CD4-positive, alpha-beta memory T cell (primary cell): ENCODE measurements at regions not wholly inside any gene's neighbourhood (a gene's known extent, or its start where the extent isn't known, plus 50 kb on each side); places are given as distances from the start of the nearest gene placed in this dataset.

Experiments
- CTCF ChIA-PET: fragments of 350-600 bp; sonication (Branson Sonifier 250); formaldehyde crosslinking; loops from one replicate; lab custom pipeline; 2021; ENCODE audit warnings: inconsistent platforms; ENCODE audit not compliant: partially characterized antibody; lab: Charles Lee
- POLR2A ChIA-PET: fragments of 350-600 bp; sonication (Branson Sonifier 250); formaldehyde crosslinking; loops from one replicate; lab custom pipeline; 2021; ENCODE audit not compliant: partially characterized antibody; lab: Charles Lee
- DNase-seq, 5 donors: peaks; one replicate each; pipeline versions ENCODE4 v3.0.0 to v3.0.0-alpha.2; 2020 to 2022; ENCODE audit warnings: mixed read lengths in 1 of 5
- H3K27ac ChIP-seq: one replicate; pipeline ENCODE4 v1.7.0; 2013; ENCODE audit warnings: low read depth, low read length
- H3K27me3 ChIP-seq: 2 replicates; pipeline ENCODE4 v1.7.0; 2013; ENCODE audit warnings: mild to moderate bottlenecking, low read length, moderate library complexity; ENCODE audit not compliant: insufficient read depth
- H3K36me3 ChIP-seq: 2 replicates; pipeline ENCODE4 v1.7.0; 2013; ENCODE audit warnings: mild to moderate bottlenecking, low read length, moderate library complexity; ENCODE audit not compliant: insufficient read depth
- H3K4me1 ChIP-seq: 2 replicates; pipeline ENCODE4 v1.7.0; 2013; ENCODE audit warnings: mild to moderate bottlenecking, low read length, moderate library complexity; ENCODE audit not compliant: insufficient read depth
- H3K4me3 ChIP-seq, 2 donors: one replicate each; pipeline ENCODE4 v1.7.0; 2013; ENCODE audit warnings: low read length in 2 of 2, mild to moderate bottlenecking in 1 of 2
- H3K9me3 ChIP-seq, 2 donors: one replicate each; pipeline ENCODE4 v1.7.0; 2013; ENCODE audit warnings: low read length in 2 of 2, control low read depth in 1 of 2; ENCODE audit not compliant: control insufficient read depth in 1 of 2
- H3K27ac Mint-ChIP-seq, 7 donors: one replicate each; pipeline ENCODE4 v1.8.0; 2020 to 2021; ENCODE audit warnings: mixed read lengths in 7 of 7, mild to moderate bottlenecking in 6 of 7, inconsistent platforms in 3 of 7, moderate library complexity in 3 of 7
- H3K27me3 Mint-ChIP-seq, 2 donors: one replicate each; pipeline ENCODE4 v1.8.0; 2020 to 2021; ENCODE audit warnings: mixed read lengths in 2 of 2
- H3K36me3 Mint-ChIP-seq, 2 donors: one replicate each; pipeline ENCODE4 v1.8.0; 2020 to 2021; ENCODE audit warnings: mixed read lengths in 2 of 2, inconsistent platforms in 1 of 2, mild to moderate bottlenecking in 1 of 2
- H3K4me1 Mint-ChIP-seq, 4 donors: one replicate each; pipeline ENCODE4 v1.8.0; 2020 to 2021; ENCODE audit warnings: mixed read lengths in 4 of 4, mild to moderate bottlenecking in 1 of 4
- H3K4me3 Mint-ChIP-seq, 8 donors: one replicate each; pipeline ENCODE4 v1.8.0; 2020 to 2021; ENCODE audit warnings: mixed read lengths in 8 of 8, mild to moderate bottlenecking in 7 of 8, moderate library complexity in 6 of 8, inconsistent platforms in 3 of 8
- H3K9me3 Mint-ChIP-seq, 8 donors: one replicate each; pipeline ENCODE4 v1.8.0; 2020 to 2021; ENCODE audit warnings: mixed read lengths in 8 of 8, mild to moderate bottlenecking in 5 of 8, inconsistent platforms in 3 of 8, moderate library complexity in 1 of 8
- intact Hi-C: fragments of 100-400 bp; cut with micrococcal nuclease; formaldehyde crosslinking; loops from one replicate; pipeline ENCODE4 v1.15.1; 2023

DNA sequence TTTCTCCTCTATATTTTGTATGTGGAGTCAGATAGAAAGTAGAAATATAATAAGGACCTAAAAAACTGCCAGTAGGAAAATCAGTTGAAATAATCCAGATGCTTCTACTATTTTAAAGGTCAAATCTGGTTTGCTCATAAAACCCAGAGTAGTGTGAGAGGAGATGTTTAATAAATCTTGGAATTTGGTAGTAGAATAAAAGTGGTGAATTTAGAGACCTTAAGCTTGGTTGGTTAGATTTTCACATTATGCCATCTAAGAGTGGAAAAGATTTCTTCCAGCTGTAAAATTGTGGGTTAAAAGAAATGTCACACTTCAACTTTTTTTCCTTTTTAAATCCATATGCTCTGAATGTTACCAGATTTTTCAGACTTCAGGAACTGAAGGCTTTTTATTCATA lies 266.4 kb upstream of the GOLIM4 start:
- POLR2A ChIA-PET = no interaction called here

DNA sequence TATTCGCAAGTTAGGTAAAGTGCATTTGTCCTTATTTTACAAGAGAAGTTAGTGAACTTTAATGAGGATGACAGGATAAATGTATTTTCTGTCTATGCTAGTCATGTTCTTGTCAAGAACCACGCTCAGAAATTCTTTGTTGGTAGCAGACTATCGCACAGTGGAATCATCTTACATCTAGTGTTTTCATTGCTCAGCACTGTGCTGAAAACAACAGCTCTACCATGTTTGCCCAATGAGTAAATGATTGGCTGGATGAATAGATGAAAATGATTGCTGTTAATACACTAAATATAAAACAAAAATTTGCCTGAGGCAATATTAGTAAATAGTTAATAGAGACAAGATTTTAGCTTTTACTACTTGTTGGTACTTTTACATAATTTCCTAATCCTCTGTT lies 265.3 kb upstream of the GOLIM4 start:
- Histone ChIP-seq H3K4me3 (no peak overlapping the region), H3K27ac (no peak overlapping the region), H3K4me1 (no peaks in the 10 kb centered on the region), H3K9me3 (no peaks in the 10 kb centered on the region), H3K27me3 (no peaks in the 10 kb centered on the region), H3K36me3 (no peaks in the 10 kb centered on the region)
- Mint-ChIP-seq H3K4me1 (no peaks in the 10 kb centered on the region), H3K27me3 (no peaks in the 10 kb centered on the region), H3K36me3 (no peaks in the 10 kb centered on the region), H3K9me3 (peaks cover 0 to 2% (median 0%) of the 10 kb centered on the region in 8 donors), H3K27ac (no peak overlapping the region), H3K4me3 (no peak overlapping the region)
- intact Hi-C loops = no loop called here
- ChIA-PET POLR2A (no interaction called here), CTCF (no interaction called here)
- DNase-seq = no peak

More for the DNA sequence above, 266.4 kb upstream of the GOLIM4 start:
- no peaks in the 10 kb centered on the region for H3K27me3 Mint-ChIP-seq
- no peaks in the 10 kb centered on the region for H3K36me3 Mint-ChIP-seq
- H3K4me1 Mint-ChIP-seq = no peaks in the 10 kb centered on the region
- Histone ChIP-seq H3K9me3 (no peaks in the 10 kb centered on the region), H3K27me3 (no peaks in the 10 kb centered on the region), H3K27ac (no peak overlapping the region), H3K36me3 (no peaks in the 10 kb centered on the region), H3K4me3 (no peak overlapping the region), H3K4me1 (no peaks in the 10 kb centered on the region)
- no peak overlapping the region for H3K4me3 Mint-ChIP-seq
- H3K27ac Mint-ChIP-seq = no peak overlapping the region
- CTCF ChIA-PET = no interaction called here
- peaks cover 0 to 4% (median 0%) of the 10 kb centered on the region in 8 donors for H3K9me3 Mint-ChIP-seq
- DNase-seq = no peak
- intact Hi-C loops = no loop called here

DNA sequence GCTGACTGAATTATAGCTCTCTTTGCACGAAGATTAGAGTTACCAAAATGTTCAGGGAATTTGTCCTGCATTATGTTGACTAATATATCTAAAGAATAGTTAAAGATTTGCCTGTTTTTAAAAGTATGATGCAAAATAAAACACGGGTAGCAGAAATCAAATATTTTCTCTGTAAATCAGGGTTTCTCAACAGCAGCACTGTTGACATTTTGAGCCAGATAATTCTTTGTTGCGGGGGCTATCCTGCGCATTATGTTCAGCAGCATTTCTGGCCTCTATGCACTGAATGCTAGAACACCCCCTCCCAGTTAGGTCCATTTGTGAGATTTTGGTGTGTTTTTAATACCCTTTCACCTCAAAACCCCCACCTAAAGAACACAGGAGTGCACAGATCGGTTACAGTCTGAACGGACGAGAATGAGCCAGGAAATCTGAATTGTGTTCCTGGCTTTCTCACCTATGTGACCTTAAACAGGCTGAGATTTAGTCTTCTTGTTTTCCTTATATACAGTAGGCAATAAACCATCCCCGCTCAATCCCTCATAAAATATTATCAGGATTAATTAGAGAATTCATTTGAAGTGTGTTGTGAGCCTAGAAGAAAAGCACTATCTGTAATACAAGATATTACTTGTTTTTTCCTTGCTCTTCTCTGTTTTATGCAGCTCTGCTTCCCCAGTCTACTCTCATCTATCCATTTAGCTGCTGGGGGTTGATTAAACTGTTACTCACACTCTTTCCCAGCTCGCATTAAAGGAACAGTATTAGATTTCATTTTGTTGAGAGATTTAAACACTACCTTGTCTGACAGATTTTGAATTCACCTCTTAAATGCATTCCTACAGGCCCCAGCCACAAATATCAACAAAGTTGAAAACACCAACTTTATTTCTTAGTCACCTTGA lies 247.5 kb upstream of the GOLIM4 start:
- Histone ChIP-seq H3K27me3 (no peaks in the 10 kb centered on the region), H3K27ac (no peak overlapping the region), H3K4me3 (no peak overlapping the region), H3K4me1 (no peaks in the 10 kb centered on the region), H3K9me3 (no peaks in the 10 kb centered on the region), H3K36me3 (no peaks in the 10 kb centered on the region)
- no peaks in the 10 kb centered on the region for H3K4me1 Mint-ChIP-seq
- peaks cover 0 to 5% (median 0%) of the 10 kb centered on the region in 8 donors for H3K9me3 Mint-ChIP-seq
- intact Hi-C loops = no loop called here
- no peak overlapping the region for H3K27ac Mint-ChIP-seq
- no peaks in the 10 kb centered on the region for H3K36me3 Mint-ChIP-seq
- no peaks in the 10 kb centered on the region for H3K27me3 Mint-ChIP-seq
- CTCF ChIA-PET = no interaction called here
- no peak overlapping the region for H3K4me3 Mint-ChIP-seq
- POLR2A ChIA-PET = no interaction called here
- DNase-seq = no peak

DNA sequence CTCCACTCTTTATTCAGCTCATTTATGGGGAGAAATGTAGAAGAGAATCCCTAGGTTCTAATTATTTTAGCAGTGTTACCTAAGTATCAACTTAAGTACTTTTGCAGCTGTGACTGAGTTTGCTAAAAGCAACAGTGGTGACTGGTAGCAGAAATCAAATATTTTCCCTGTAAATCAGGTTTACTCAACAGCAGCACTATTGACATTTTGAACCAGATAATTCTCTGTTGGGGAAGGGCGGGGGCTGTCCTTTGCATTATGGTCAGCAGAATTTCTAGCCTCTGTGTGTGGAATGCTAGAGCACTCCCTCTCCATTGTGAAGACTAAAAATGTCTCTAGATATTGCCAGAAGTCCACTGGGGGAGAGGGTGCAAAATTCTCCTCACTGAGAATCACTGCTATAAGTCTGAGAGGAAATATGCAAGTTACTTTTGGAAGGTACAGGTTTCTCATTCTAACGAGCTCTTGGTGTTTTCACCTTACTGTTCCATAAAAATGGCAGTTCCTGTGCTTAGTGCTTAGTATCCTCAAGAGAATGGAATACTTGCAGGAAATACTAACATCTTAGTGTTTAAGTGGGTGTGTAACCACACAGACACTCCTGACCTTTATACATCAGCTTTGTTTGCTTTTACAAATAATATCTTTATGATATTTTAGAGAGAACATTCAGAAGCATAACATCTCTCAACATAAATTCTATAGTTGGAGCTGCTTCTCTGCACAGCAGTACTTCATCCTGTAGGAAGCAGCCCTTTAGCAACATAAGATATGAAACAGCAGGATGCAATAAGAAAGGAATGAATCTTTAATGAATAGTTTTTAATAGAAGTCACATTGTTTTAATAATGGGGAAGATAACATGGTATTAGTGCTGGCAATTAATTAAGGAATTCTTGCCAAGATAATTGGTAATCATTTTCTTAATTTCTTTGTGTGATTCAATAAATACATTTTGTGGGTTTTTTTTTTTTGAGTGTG lies 246.5 kb upstream of the GOLIM4 start:
- Mint-ChIP-seq H3K9me3 (peaks cover 0 to 5% (median 0%) of the 10 kb centered on the region in 8 donors), H3K4me1 (no peaks in the 10 kb centered on the region), H3K27me3 (no peaks in the 10 kb centered on the region), H3K36me3 (no peaks in the 10 kb centered on the region), H3K4me3 (no peak overlapping the region), H3K27ac (no peak overlapping the region)
- POLR2A ChIA-PET = no interaction called here
- intact Hi-C loops = no loop called here
- H3K4me1 ChIP-seq = no peaks in the 10 kb centered on the region
- H3K4me3 ChIP-seq = no peak overlapping the region
- no peak for DNase-seq
- CTCF ChIA-PET = no interaction called here
- H3K36me3 ChIP-seq = no peaks in the 10 kb centered on the region
- H3K27ac ChIP-seq = no peak overlapping the region
- no peaks in the 10 kb centered on the region for H3K9me3 ChIP-seq
- H3K27me3 ChIP-seq = no peaks in the 10 kb centered on the region

DNA sequence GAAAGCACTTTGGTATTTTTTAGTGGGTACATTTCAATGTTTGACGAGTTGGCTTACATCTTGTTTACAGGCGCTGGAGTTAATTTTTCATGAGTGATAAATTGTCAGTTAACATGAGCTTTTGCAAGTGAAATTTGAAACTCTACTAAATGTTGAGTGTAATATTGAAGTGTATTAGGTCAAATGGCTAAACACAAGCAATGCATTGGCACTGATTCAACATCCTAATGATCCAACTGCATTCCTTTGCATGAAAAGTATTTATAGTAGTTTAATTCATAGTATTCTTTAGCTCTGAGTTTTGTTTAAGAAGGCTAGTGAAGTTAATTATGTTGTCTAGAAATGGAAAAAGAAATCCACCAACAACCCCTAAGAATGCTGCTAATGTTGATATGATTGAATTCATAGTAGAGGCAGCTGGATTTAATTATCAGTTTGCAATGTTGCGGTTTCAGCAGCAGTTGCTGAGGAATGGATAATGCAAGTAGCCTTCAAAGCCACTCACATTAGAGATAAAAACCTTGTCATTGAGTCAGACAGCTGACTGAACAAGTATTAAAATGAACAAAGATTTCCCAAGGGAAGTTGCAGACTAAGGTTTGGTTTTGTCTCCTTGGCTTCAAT lies 245.6 kb upstream of the GOLIM4 start:
- H3K4me1 Mint-ChIP-seq = no peaks in the 10 kb centered on the region
- no peak overlapping the region for H3K4me3 Mint-ChIP-seq
- intact Hi-C loops = no loop called here
- Histone ChIP-seq H3K27ac (no peak overlapping the region), H3K9me3 (no peaks in the 10 kb centered on the region), H3K27me3 (no peaks in the 10 kb centered on the region), H3K4me3 (no peak overlapping the region), H3K36me3 (no peaks in the 10 kb centered on the region), H3K4me1 (no peaks in the 10 kb centered on the region)
- POLR2A ChIA-PET = no interaction called here
- H3K9me3 Mint-ChIP-seq = peaks cover 0 to 4% (median 0%) of the 10 kb centered on the region in 8 donors
- no peaks in the 10 kb centered on the region for H3K27me3 Mint-ChIP-seq
- CTCF ChIA-PET = no interaction called here
- H3K36me3 Mint-ChIP-seq = no peaks in the 10 kb centered on the region
- H3K27ac Mint-ChIP-seq = no peak overlapping the region
- DNase-seq = no peak

DNA sequence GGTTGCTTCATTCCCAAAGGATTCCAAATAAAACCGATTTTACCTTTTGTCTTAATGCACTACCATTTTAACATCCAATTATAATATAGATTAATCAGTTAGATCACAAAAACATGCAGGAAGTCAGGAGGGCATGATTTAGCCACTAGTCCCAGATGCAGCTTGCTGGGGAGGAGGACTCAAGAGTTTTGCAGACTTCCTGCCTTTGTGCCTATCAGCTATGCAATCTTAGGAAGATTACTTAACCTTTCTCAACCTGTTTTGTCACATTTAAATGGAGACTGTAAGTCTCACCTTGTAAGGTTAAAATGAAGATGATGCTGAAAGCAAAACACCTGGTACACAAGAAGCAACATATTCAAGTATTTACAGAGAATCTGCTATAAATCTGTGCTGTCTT lies 242.4 kb upstream of the GOLIM4 start:
- CTCF ChIA-PET = no interaction called here
- intact Hi-C loops = no loop called here
- no peaks in the 10 kb centered on the region for H3K4me1 Mint-ChIP-seq

DNA sequence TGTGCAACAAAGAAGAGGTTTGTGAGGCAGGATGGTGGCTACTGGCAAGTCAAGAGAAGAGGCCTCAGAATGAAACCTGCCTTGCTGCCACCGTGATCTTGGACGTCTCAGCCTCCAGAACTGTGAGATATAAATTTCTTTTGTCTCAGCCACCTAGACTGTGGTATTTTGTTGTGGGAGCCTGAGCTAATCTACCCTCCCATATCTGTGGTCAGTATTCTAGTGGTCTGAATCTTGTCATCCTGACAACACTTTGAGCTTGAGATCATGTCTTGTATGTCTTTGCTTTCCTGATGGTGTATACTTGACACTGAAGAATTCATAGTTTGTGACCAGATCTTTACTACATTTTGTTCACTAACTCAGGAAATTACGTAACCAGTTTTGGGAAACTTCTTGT lies 240.6 kb upstream of the GOLIM4 start:
- POLR2A ChIA-PET = no interaction called here
- Histone ChIP-seq H3K4me1 (no peaks in the 10 kb centered on the region), H3K27me3 (no peaks in the 10 kb centered on the region), H3K4me3 (no peak overlapping the region), H3K27ac (no peak overlapping the region), H3K9me3 (no peaks in the 10 kb centered on the region), H3K36me3 (no peaks in the 10 kb centered on the region)
- intact Hi-C loops = no loop called here
- CTCF ChIA-PET = no interaction called here
- no peaks in the 10 kb centered on the region for H3K27me3 Mint-ChIP-seq
- H3K36me3 Mint-ChIP-seq = no peaks in the 10 kb centered on the region
- H3K9me3 Mint-ChIP-seq = no peaks in the 10 kb centered on the region
- H3K27ac Mint-ChIP-seq = no peak overlapping the region
- no peaks in the 10 kb centered on the region for H3K4me1 Mint-ChIP-seq
- no peak for DNase-seq
- H3K4me3 Mint-ChIP-seq = no peak overlapping the region

More for the DNA sequence above, 242.4 kb upstream of the GOLIM4 start:
- Histone ChIP-seq H3K36me3 (no peaks in the 10 kb centered on the region), H3K4me3 (no peak overlapping the region), H3K27ac (no peak overlapping the region), H3K9me3 (no peaks in the 10 kb centered on the region), H3K27me3 (no peaks in the 10 kb centered on the region), H3K4me1 (no peaks in the 10 kb centered on the region)
- Mint-ChIP-seq H3K9me3 (no peaks in the 10 kb centered on the region), H3K27ac (no peak overlapping the region), H3K27me3 (no peaks in the 10 kb centered on the region), H3K36me3 (no peaks in the 10 kb centered on the region), H3K4me3 (no peak overlapping the region)
- POLR2A ChIA-PET = no interaction called here
- DNase-seq = no peak
